Smooth muscle cell (in vitro differentiated cells): ENCODE measurements at regions not wholly inside any gene's neighbourhood (a gene's known extent, or its start where the extent isn't known, plus 50 kb on each side); places are given as distances from the start of the nearest gene placed in this dataset.

Experiments
- DNase-seq: peaks from one replicate; lab custom pipeline; 2025; ENCODE audit not compliant: unreplicated experiment; lab: John Stamatoyannopoulos, UW
- H2AFZ ChIP-seq: fragments of 200-600 bp; sonication (generic); 2 replicates; pipeline ENCODE4 v1.6.0; 2016; ENCODE audit warnings: antibody characterized with exemption, low read depth, mild to moderate bottlenecking
- H3F3A ChIP-seq: fragments of 200-600 bp; sonication (generic); 2 replicates; pipeline ENCODE4 v1.6.0; 2017; ENCODE audit warnings: antibody characterized with exemption, low read depth
- H3K27ac ChIP-seq: fragments of 200-600 bp; sonication (generic); 2 replicates; pipeline ENCODE4 v1.5.1; 2016; ENCODE audit warnings: low read depth, mild to moderate bottlenecking
- H3K27me3 ChIP-seq: fragments of 200-600 bp; sonication (generic); 2 replicates; pipeline ENCODE4 v1.6.1; 2016; ENCODE audit warnings: low read depth, mild to moderate bottlenecking
- H3K36me3 ChIP-seq: fragments of 200-600 bp; sonication (generic); 2 replicates; pipeline ENCODE4 v1.5.1; 2016; ENCODE audit warnings: low read depth
- H3K4me1 ChIP-seq: fragments of 200-600 bp; sonication (generic); 2 replicates; pipeline ENCODE4 v1.5.1; 2016; ENCODE audit warnings: low read depth
- H3K4me2 ChIP-seq: fragments of 200-600 bp; sonication (generic); 2 replicates; pipeline ENCODE4 v1.6.0; 2016; ENCODE audit warnings: mild to moderate bottlenecking
- H3K4me3 ChIP-seq: fragments of 200-600 bp; sonication (generic); 2 replicates; pipeline ENCODE4 v1.5.1; 2016; ENCODE audit warnings: mild to moderate bottlenecking
- H3K79me2 ChIP-seq: fragments of 200-600 bp; sonication (generic); 2 replicates; pipeline ENCODE4 v1.6.0; 2016; ENCODE audit warnings: low read depth, mild to moderate bottlenecking
- H3K9ac ChIP-seq: fragments of 200-600 bp; sonication (generic); 2 replicates; pipeline ENCODE4 v1.6.0; 2016; ENCODE audit warnings: low read depth
- H3K9me3 ChIP-seq: fragments of 200-600 bp; sonication (generic); replicated peaks from 2 replicates; pipeline ENCODE4 v1.5.1; 2016; ENCODE audit warnings: low read depth
- H4K20me1 ChIP-seq: fragments of 200-600 bp; sonication (generic); 2 replicates; pipeline ENCODE4 v1.6.0; 2016; ENCODE audit warnings: low read depth
- CTCF ChIP-seq: fragments of 200-600 bp; sonication (generic); IDR thresholded peaks from 2 replicates; pipeline ENCODE4 v1.5.1; 2017; ENCODE audit warnings: borderline replicate concordance, mild to moderate bottlenecking, antibody characterized with exemption; ENCODE audit not compliant: insufficient read depth, poor library complexity, severe bottlenecking
- WGBS: methylation state at CpG from one replicate; pipeline ENCODE4 v1.1.7; 2016; ENCODE audit warnings: low lambda C conversion rate; 5-methylcytosine and 5-hydroxymethylcytosine counted together

GRCh38 chr3:177529071-177529550 lies 331.8 kb upstream of the TBL1XR1 start:
- Histone ChIP-seq H3K27ac (no peak overlapping the region), H3K4me3 (no peak overlapping the region), H3K4me2 (no peak overlapping the region), H2AFZ (no peak overlapping the region), H3F3A (no peaks in the 10 kb centered on the region), H3K9me3 (no peaks in the 10 kb centered on the region), H4K20me1 (no peaks in the 10 kb centered on the region), H3K27me3 (no peaks in the 10 kb centered on the region), H3K9ac (no peak overlapping the region), H3K79me2 (no peaks in the 10 kb centered on the region), H3K36me3 (no peaks in the 10 kb centered on the region), H3K4me1 (no peaks in the 10 kb centered on the region)
- TF ChIP-seq CTCF = no peak
- WGBS = 83% methylated on average over 1 of the region's 1 CpG
- no peak for DNase-seq

GRCh38 chr3:177529716-177530335 lies 332.5 kb upstream of the TBL1XR1 start:
- no peaks in the 10 kb centered on the region for H3K36me3 ChIP-seq
- H2AFZ ChIP-seq = peak overlapping the region; percentile 19
- no peak for TF ChIP-seq CTCF
- H3K4me1 ChIP-seq = no peaks in the 10 kb centered on the region
- H3K27ac ChIP-seq = no peak overlapping the region
- no peaks in the 10 kb centered on the region for H3F3A ChIP-seq
- no peaks in the 10 kb centered on the region for H3K27me3 ChIP-seq
- H3K4me2 ChIP-seq = no peak overlapping the region
- no peak overlapping the region for H3K4me3 ChIP-seq
- no peaks in the 10 kb centered on the region for H4K20me1 ChIP-seq
- no peaks in the 10 kb centered on the region for H3K79me2 ChIP-seq
- no peak overlapping the region for H3K9ac ChIP-seq
- WGBS = 84% methylated on average over 5 of the region's 5 CpGs
- no peaks in the 10 kb centered on the region for H3K9me3 ChIP-seq
- no peak for DNase-seq

GRCh38 chr3:177530908-177531307 lies 333.6 kb upstream of the TBL1XR1 start:
- 85% methylated on average over 5 of the region's 5 CpGs for WGBS
- Histone ChIP-seq H3K27ac (no peak overlapping the region), H3K4me2 (no peak overlapping the region), H3K9me3 (no peaks in the 10 kb centered on the region), H3K36me3 (no peaks in the 10 kb centered on the region), H3F3A (no peaks in the 10 kb centered on the region), H3K79me2 (no peaks in the 10 kb centered on the region), H3K4me3 (no peak overlapping the region), H3K9ac (no peak overlapping the region), H3K4me1 (no peaks in the 10 kb centered on the region), H2AFZ (no peak overlapping the region), H4K20me1 (no peaks in the 10 kb centered on the region), H3K27me3 (no peaks in the 10 kb centered on the region)
- DNase-seq = no peak
- TF ChIP-seq CTCF = no peak

- Histone ChIP-seq H3F3A (no peaks in the 10 kb centered on the region), H3K4me2 (no peak overlapping the region), H3K79me2 (no peaks in the 10 kb centered on the region), H3K36me3 (no peaks in the 10 kb centered on the region), H4K20me1 (no peaks in the 10 kb centered on the region), H3K4me3 (no peak overlapping the region), H3K27ac (no peak overlapping the region), H2AFZ (no peak overlapping the region), H3K9me3 (no peaks in the 10 kb centered on the region), H3K27me3 (no peaks in the 10 kb centered on the region), H3K9ac (no peak overlapping the region), H3K4me1 (no peaks in the 10 kb centered on the region)
- 92% methylated on average over 2 of the region's 2 CpGs for WGBS
- no peak for TF ChIP-seq CTCF
- DNase-seq = no peak
Measured at GRCh38 chr3:177536873-177537272, 339.6 kb upstream of the TBL1XR1 start.
